H9 (cell line): ENCODE measurements at regions not wholly inside any gene's neighbourhood (a gene's known extent, or its start where the extent isn't known, plus 50 kb on each side); places are given as distances from the start of the nearest gene placed in this dataset.

Source experiments
- DNase-seq: peaks from one replicate; pipeline ENCODE4 v3.0.0-alpha.2; 2017
- H2AFZ ChIP-seq: one replicate; pipeline ENCODE4 v1.6.1; 2013; ENCODE audit warnings: mild to moderate bottlenecking, low read length, control low read depth, moderate library complexity
- H2AK5ac ChIP-seq: 2 replicates; pipeline ENCODE4 v1.6.1; 2013; ENCODE audit warnings: low read length, control low read depth, mixed read lengths; ENCODE audit not compliant: insufficient read length
- H2BK120ac ChIP-seq: one replicate; pipeline ENCODE4 v1.6.1; 2013; ENCODE audit warnings: low read depth, mild to moderate bottlenecking, low read length, control low read depth, inconsistent platforms; ENCODE audit not compliant: poor library complexity, severe bottlenecking
- H2BK12ac ChIP-seq: 2 replicates; pipeline ENCODE4 v1.6.1; 2013; ENCODE audit warnings: low read length, control low read depth, mixed read lengths, low read depth; ENCODE audit not compliant: insufficient read length
- H2BK15ac ChIP-seq: 2 replicates; pipeline ENCODE4 v1.6.1; 2013; ENCODE audit warnings: low read depth, low read length, control low read depth
- H2BK20ac ChIP-seq: one replicate; pipeline ENCODE4 v1.6.1; 2013; ENCODE audit warnings: low read depth, mild to moderate bottlenecking, low read length, control low read depth, inconsistent platforms; ENCODE audit not compliant: poor library complexity, severe bottlenecking
- H2BK5ac ChIP-seq: 2 replicates; pipeline ENCODE4 v1.6.1; 2013; ENCODE audit warnings: low read length, control low read depth, mixed read lengths; ENCODE audit not compliant: insufficient read length
- H3K14ac ChIP-seq: 2 replicates; pipeline ENCODE4 v1.6.1; 2013; ENCODE audit warnings: low read length, control low read depth; ENCODE audit not compliant: insufficient read depth
- H3K18ac ChIP-seq: 2 replicates; pipeline ENCODE4 v1.6.1; 2013; ENCODE audit warnings: low read depth, mild to moderate bottlenecking, mixed read lengths, low read length, control low read depth; ENCODE audit not compliant: insufficient read length
- H3K23ac ChIP-seq: 2 replicates; pipeline ENCODE4 v1.6.1; 2013; ENCODE audit warnings: low read length, control low read depth, mixed read lengths, low read depth; ENCODE audit not compliant: insufficient read length
- H3K23me2 ChIP-seq: 2 replicates; pipeline ENCODE4 v1.6.1; 2013; ENCODE audit warnings: low read depth, mild to moderate bottlenecking, mixed read lengths, low read length, control low read depth; ENCODE audit not compliant: insufficient read length, poor library complexity, severe bottlenecking
- H3K27ac ChIP-seq: 2 replicates; pipeline ENCODE4 v1.5.1; 2013; ENCODE audit warnings: low read length, control low read depth, mixed read lengths, low read depth; ENCODE audit not compliant: insufficient read length
- H3K27me3 ChIP-seq: 2 replicates; pipeline ENCODE4 v1.6.1; 2013; ENCODE audit warnings: low read length, control low read depth, inconsistent platforms; ENCODE audit not compliant: insufficient read depth
- H3K4ac ChIP-seq: 2 replicates; pipeline ENCODE4 v1.6.1; 2013; ENCODE audit warnings: low read depth, mild to moderate bottlenecking, control low read depth, inconsistent platforms, low read length, moderate library complexity
- H3K4me1 ChIP-seq: 2 replicates; pipeline ENCODE4 v1.6.1; 2013; ENCODE audit warnings: low read length, control low read depth, inconsistent platforms; ENCODE audit not compliant: insufficient read depth
- H3K4me2 ChIP-seq: 2 replicates; pipeline ENCODE4 v1.6.1; 2013; ENCODE audit warnings: low read length, control low read depth, mixed read lengths; ENCODE audit not compliant: insufficient read length, insufficient read depth
- H3K56ac ChIP-seq: 2 replicates; pipeline ENCODE4 v1.6.1; 2013; ENCODE audit warnings: low read depth, mild to moderate bottlenecking, mixed read lengths, low read length, control low read depth; ENCODE audit not compliant: insufficient read length
- H3K79me1 ChIP-seq: 2 replicates; pipeline ENCODE4 v1.6.1; 2013; ENCODE audit warnings: low read depth, mild to moderate bottlenecking, moderate library complexity, low read length, control low read depth, inconsistent platforms; ENCODE audit not compliant: insufficient read depth, poor library complexity, severe bottlenecking
- H3K79me2 ChIP-seq: 2 replicates; pipeline ENCODE4 v1.6.1; 2013; ENCODE audit warnings: low read length, control low read depth, inconsistent platforms; ENCODE audit not compliant: insufficient read depth
- H3K9ac ChIP-seq: 2 replicates; pipeline ENCODE4 v1.6.1; 2013; ENCODE audit warnings: low read length, control low read depth, mixed read lengths; ENCODE audit not compliant: insufficient read length; ENCODE audit errors: extremely low read depth
- H3K9me3 ChIP-seq: one replicate; pipeline ENCODE4 v1.6.1; 2013; ENCODE audit warnings: low read depth, low read length, inconsistent platforms; ENCODE audit not compliant: control insufficient read depth
- H3T11ph ChIP-seq: one replicate; pipeline ENCODE4 v1.6.1; 2013; ENCODE audit warnings: mild to moderate bottlenecking, low read length, control low read depth, inconsistent platforms
- H4K20me1 ChIP-seq: one replicate; pipeline ENCODE4 v1.6.1; 2013; ENCODE audit not compliant: control insufficient read depth, insufficient read length, insufficient read depth
- H4K5ac ChIP-seq: 2 replicates; pipeline ENCODE4 v1.6.1; 2013; ENCODE audit warnings: low read depth, mild to moderate bottlenecking, mixed read lengths, low read length, control low read depth; ENCODE audit not compliant: insufficient read length
- H4K8ac ChIP-seq: replicated peaks from 2 replicates; pipeline ENCODE4 v1.6.1; 2013; ENCODE audit warnings: low read length, control low read depth, mixed read lengths, low read depth; ENCODE audit not compliant: insufficient read length
- H4K91ac ChIP-seq: 2 replicates; pipeline ENCODE4 v1.6.1; 2013; ENCODE audit warnings: low read depth, mild to moderate bottlenecking, moderate library complexity, mixed read lengths, low read length, control low read depth; ENCODE audit not compliant: insufficient read length
- H3K27ac Mint-ChIP-seq, 3 experiments: 2 replicates in 2 of 3; 3 replicates in 1 of 3; pipeline ENCODE4 v1.8.0; 2020 to 2021; ENCODE audit warnings: mixed read lengths in 3 of 3, mild to moderate bottlenecking in 1 of 3, moderate library complexity in 1 of 3
- H3K27me3 Mint-ChIP-seq: 2 replicates; pipeline ENCODE4 v1.8.0; 2021; ENCODE audit warnings: low read depth, mild to moderate bottlenecking, moderate library complexity, mixed read lengths
- H3K36me3 Mint-ChIP-seq, 3 experiments: 2 replicates in 2 of 3; 3 replicates in 1 of 3; pipeline ENCODE4 v1.8.0; 2020 to 2021; ENCODE audit warnings: low read depth in 3 of 3, mixed read lengths in 3 of 3; ENCODE audit not compliant: insufficient read depth in 1 of 3
- H3K4me1 Mint-ChIP-seq, 2 experiments: 2 replicates each; pipeline ENCODE4 v1.8.0; 2020; ENCODE audit warnings: mixed read lengths in 2 of 2
- H3K4me3 Mint-ChIP-seq, 2 experiments: 2 replicates in 1 of 2; 3 replicates in 1 of 2; pipeline ENCODE4 v1.8.0; 2020 to 2021; ENCODE audit warnings: mild to moderate bottlenecking in 2 of 2, mixed read lengths in 2 of 2, moderate library complexity in 1 of 2
- H3K9me3 Mint-ChIP-seq, 2 experiments: 2 replicates in 1 of 2; 3 replicates in 1 of 2; pipeline ENCODE4 v1.8.0; 2020; ENCODE audit warnings: mild to moderate bottlenecking in 2 of 2, mixed read lengths in 2 of 2, moderate library complexity in 1 of 2
- CTCF ChIP-seq: fragments of 200-600 bp; sonication (generic); conservative IDR thresholded peaks from 3 replicates; pipeline ENCODE4 v1.8.0; 2021; ENCODE audit warnings: antibody characterized with exemption, mild to moderate bottlenecking
- WGBS: extraction: QIAGEN DNeasy Blood & Tissue Kit; methylation state at CpG from one replicate; pipeline ENCODE4 v1.1.7; 2013; ENCODE audit warnings: missing lambda C conversion rate, low lambda C conversion rate, mixed read lengths; ENCODE audit not compliant: insufficient read length; ENCODE audit errors: extremely low coverage; 5-methylcytosine and 5-hydroxymethylcytosine counted together

DNA sequence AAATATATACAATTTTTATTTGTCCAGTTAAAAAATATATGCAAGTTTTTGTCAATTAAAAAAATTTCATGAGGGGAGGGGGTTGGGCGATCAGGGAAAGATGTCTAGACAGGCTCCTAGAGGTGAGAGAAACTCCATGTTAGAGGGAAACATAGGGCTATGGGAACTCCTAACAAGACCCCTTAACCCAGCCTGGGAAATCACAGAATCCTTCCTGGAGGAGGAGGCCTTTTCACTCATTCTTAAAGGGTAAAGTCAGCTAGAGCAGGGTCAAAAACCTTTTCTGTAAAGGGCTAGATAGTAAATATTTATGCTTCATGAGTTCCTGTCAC, 75.9 kb upstream of the PTPN1 start:
- no peak overlapping the region for H3K9ac ChIP-seq
- DNase-seq = no peak
- no peaks in the 10 kb centered on the region; a peak in 1 of 5 replicates for H3K9me3 Mint-ChIP-seq
- no peak overlapping the region for H4K91ac ChIP-seq
- H4K5ac ChIP-seq = no peak overlapping the region
- H2AFZ ChIP-seq = no peak overlapping the region
- no peak overlapping the region for H3K27ac Mint-ChIP-seq
- no peak overlapping the region for H4K8ac ChIP-seq
- no peaks in the 10 kb centered on the region for H3K9me3 ChIP-seq
- no peak overlapping the region for H2AK5ac ChIP-seq
- H3K79me2 ChIP-seq = no peaks in the 10 kb centered on the region
- no peak overlapping the region for H3K23ac ChIP-seq
- H3K4me3 Mint-ChIP-seq = no peak overlapping the region
- no peak overlapping the region for H3K14ac ChIP-seq
- no CpG with 5 or more reads among the region's 1 CpG for WGBS
- no peaks in the 10 kb centered on the region for H3K27me3 Mint-ChIP-seq
- H3K18ac ChIP-seq = no peak overlapping the region
- H3T11ph ChIP-seq = no peak overlapping the region
- H2BK20ac ChIP-seq = no peak overlapping the region
- H3K56ac ChIP-seq = no peak overlapping the region
- no peaks in the 10 kb centered on the region for H4K20me1 ChIP-seq
- no peak overlapping the region for H2BK12ac ChIP-seq
- H3K23me2 ChIP-seq = no peaks in the 10 kb centered on the region
- no peak overlapping the region for H2BK120ac ChIP-seq
- H2BK5ac ChIP-seq = no peak overlapping the region
- no peaks in the 10 kb centered on the region for H3K27me3 ChIP-seq
- H3K4ac ChIP-seq = no peak overlapping the region
- H2BK15ac ChIP-seq = no peak overlapping the region
- H3K4me1 Mint-ChIP-seq = peaks cover 23 to 36% of the 10 kb centered on the region in 2 experiments
- H3K27ac ChIP-seq = no peak overlapping the region
- TF ChIP-seq CTCF = no peak
- H3K79me1 ChIP-seq = no peaks in the 10 kb centered on the region
- H3K4me1 ChIP-seq = no peaks in the 10 kb centered on the region
- H3K36me3 Mint-ChIP-seq = no peaks in the 10 kb centered on the region
- no peak overlapping the region for H3K4me2 ChIP-seq
